Right lobe of liver (tissue), 6 donors: ENCODE measurements at regions not wholly inside any gene's neighbourhood (a gene's known extent, or its start where the extent isn't known, plus 50 kb on each side); places are given as distances from the start of the nearest gene placed in this dataset.

Experiments
- ATAC-seq, 4 donors: fragments of 200-7000 bp; cut with Tn5 transposase; one replicate each; pipeline ENCODE4 v1.9.1; 2020; ENCODE audit warnings: mild to moderate bottlenecking in 4 of 4, moderate library complexity in 4 of 4
- DNase-seq, 3 donors: peaks; one replicate each; pipeline ENCODE4 v3.0.0-alpha.2; 2020
- H3K27ac ChIP-seq, 3 donors: fragments of 200-600 bp; one replicate each; pipeline ENCODE4 v1.8.0; 2022
- H3K27me3 ChIP-seq, 2 donors: fragments of 200-600 bp; one replicate each; pipeline ENCODE4 v1.8.0; 2022
- H3K36me3 ChIP-seq, 4 donors: fragments of 200-600 bp; sonication (generic) in 1 of 4; one replicate each; pipeline versions ENCODE4 v1.5.1 to v1.8.0; 2017 to 2022; ENCODE audit warnings: control low read depth in 1 of 4
- H3K4me1 ChIP-seq, 4 donors: fragments of 200-600 bp; sonication (generic) in 1 of 4; one replicate each; pipeline versions ENCODE4 v1.5.1 to v1.8.0; 2017 to 2022; ENCODE audit warnings: control low read depth in 1 of 4
- H3K4me3 ChIP-seq, 3 donors: fragments of 200-600 bp; one replicate each; pipeline ENCODE4 v1.8.0; 2022
- H3K9me3 ChIP-seq, 4 donors: fragments of 200-600 bp; sonication (generic) in 1 of 4; one replicate each; pipeline versions ENCODE4 v1.5.1 to v1.8.0; 2017 to 2022; ENCODE audit warnings: control low read depth in 1 of 4
- POLR2A ChIP-seq: fragments of 450-650 bp; IDR thresholded peaks from one replicate; pipeline ENCODE4 v1.6.1; 2017; ENCODE audit warnings: antibody characterized with exemption, mild to moderate bottlenecking
- WGBS: methylation state at CpG from one replicate; pipeline ENCODE4 v1.1.6; 2018; ENCODE audit warnings: low coverage, low lambda C conversion rate; ENCODE audit not compliant: insufficient coverage; ENCODE audit errors: missing lambda C conversion rate; 5-methylcytosine and 5-hydroxymethylcytosine counted together
- intact Hi-C, 2 donors: fragments of 100-400 bp; cut with DNase I; formaldehyde crosslinking; loops; one replicate each; pipeline versions ENCODE4 v1.11.2 to v1.14.1; 2022
- TF ChIP-seq, protein P1 (sequence below), 4 donors: fragments of 200-600 bp in 3 of 4; fragments of 450-650 bp in 1 of 4; IDR thresholded peaks; one replicate each; pipeline versions ENCODE4 v1.5.1 to v1.8.0; 2016 to 2022; ENCODE audit warnings: antibody characterized with exemption in 4 of 4, mild to moderate bottlenecking in 2 of 4
- donor health status: DM: no; HTN: yes; CAD: no.
- donor health status: DM: no; HTN: no; CAD: no.
- donor health status: DM: no; HTN: no; CAD: no.
- donor health status: DM: no; HTN: yes; CAD: no.
- donor health status: DM: no; HTN: yes; CAD: no.

- WGBS = 13% methylated on average over 1 of the region's 1 CpG
- TF ChIP-seq, protein P1, sequence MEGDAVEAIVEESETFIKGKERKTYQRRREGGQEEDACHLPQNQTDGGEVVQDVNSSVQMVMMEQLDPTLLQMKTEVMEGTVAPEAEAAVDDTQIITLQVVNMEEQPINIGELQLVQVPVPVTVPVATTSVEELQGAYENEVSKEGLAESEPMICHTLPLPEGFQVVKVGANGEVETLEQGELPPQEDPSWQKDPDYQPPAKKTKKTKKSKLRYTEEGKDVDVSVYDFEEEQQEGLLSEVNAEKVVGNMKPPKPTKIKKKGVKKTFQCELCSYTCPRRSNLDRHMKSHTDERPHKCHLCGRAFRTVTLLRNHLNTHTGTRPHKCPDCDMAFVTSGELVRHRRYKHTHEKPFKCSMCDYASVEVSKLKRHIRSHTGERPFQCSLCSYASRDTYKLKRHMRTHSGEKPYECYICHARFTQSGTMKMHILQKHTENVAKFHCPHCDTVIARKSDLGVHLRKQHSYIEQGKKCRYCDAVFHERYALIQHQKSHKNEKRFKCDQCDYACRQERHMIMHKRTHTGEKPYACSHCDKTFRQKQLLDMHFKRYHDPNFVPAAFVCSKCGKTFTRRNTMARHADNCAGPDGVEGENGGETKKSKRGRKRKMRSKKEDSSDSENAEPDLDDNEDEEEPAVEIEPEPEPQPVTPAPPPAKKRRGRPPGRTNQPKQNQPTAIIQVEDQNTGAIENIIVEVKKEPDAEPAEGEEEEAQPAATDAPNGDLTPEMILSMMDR (IDR thresholded peaks at IDR 0.05) = no peak
- no peak for TF ChIP-seq POLR2A
- ATAC-seq (no peak), DNase-seq (no peak)
- H3K4me1 ChIP-seq = no peaks in the 10 kb centered on the region
- intact Hi-C loops = no loop called here
- H3K27ac ChIP-seq = no peak overlapping the region
- no peaks in the 10 kb centered on the region for H3K36me3 ChIP-seq
- no peak overlapping the region for H3K4me3 ChIP-seq
- no peaks in the 10 kb centered on the region for H3K27me3 ChIP-seq
- H3K9me3 ChIP-seq = no peaks in the 10 kb centered on the region
These were observed 1456.1 kb upstream of the IGFBP7 start for GRCh38 chr4:58566260-58566659.

DNA sequence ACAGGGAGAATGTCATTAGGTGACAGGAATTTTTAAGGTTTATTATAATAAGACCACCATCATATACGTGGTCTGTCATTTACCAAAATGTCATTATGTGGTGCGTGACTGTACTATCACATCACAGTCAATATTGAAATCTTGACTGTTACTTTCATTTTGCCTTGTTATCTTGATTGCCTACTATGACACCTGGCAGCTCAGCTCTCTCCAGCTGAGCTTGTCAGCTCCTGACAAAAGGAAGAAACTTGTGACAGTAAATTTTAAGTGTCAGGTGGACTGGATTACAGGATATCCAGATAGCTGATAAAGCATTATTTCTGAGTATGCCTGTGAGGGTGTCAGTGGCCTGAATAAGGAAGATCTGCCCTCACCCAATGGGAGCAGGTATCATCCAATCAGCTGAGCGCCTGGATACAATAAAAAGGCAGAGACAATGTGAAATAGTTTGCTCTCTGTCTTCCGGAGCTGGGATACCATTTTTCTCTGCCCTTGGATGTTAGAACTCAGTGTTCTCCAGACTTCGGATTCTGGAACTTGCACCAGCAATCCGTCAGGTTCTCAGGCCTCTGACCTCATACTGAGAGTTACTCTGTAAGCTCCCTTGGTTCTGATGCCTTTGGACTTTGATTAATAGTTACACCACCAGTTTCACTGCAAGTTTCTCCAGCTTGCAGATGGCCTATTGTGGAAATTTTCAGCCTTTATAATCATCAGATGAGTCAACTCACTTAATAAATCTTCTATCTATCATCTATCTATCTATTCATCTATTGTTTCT lies 1454.7 kb upstream of the IGFBP7 start:
- DNase-seq (no peak), ATAC-seq (no peak)
- Histone ChIP-seq H3K9me3 (no peaks in the 10 kb centered on the region), H3K4me3 (no peak overlapping the region), H3K27ac (no peak overlapping the region), H3K4me1 (no peaks in the 10 kb centered on the region), H3K36me3 (no peaks in the 10 kb centered on the region), H3K27me3 (no peaks in the 10 kb centered on the region)
- TF ChIP-seq, protein P1 (IDR thresholded peaks at IDR 0.05) = no peak
- TF ChIP-seq POLR2A = no peak
- 34% methylated on average over 6 of the region's 6 CpGs for WGBS
- intact Hi-C loops = no loop called here

GRCh38 chr4:58561170-58561569 lies 1451.0 kb upstream of the IGFBP7 start:
- no peak overlapping the region for H3K27ac ChIP-seq
- no peak for TF ChIP-seq POLR2A
- TF ChIP-seq, protein P1 (IDR thresholded peaks at IDR 0.05) = no peak
- DNase-seq (no peak), ATAC-seq (no peak)
- no peaks in the 10 kb centered on the region for H3K27me3 ChIP-seq
- H3K36me3 ChIP-seq = no peaks in the 10 kb centered on the region
- intact Hi-C loops = no loop called here
- no peaks in the 10 kb centered on the region for H3K4me1 ChIP-seq
- no peaks in the 10 kb centered on the region for H3K9me3 ChIP-seq
- WGBS = 24% methylated on average over 1 of the region's 1 CpG
- H3K4me3 ChIP-seq = no peak overlapping the region

DNA sequence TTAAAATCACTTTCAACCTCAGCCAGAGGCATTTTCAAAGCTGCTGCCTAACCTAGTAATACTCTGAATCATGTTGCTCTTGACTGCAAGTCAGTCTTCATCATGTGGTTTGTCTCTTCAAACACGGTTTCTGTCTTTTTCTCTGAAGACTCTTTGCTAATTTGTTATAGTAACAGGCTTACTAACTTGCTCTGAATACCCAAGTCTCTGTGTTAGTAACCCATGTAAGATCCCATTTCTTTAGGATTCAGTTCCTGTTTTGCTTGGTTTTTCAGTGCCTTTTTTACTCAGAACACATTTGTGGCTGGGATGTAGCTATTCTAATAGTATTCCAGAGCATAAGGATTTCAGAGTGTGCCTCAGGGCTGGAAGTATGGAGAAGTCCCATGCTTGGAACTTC lies 1450.6 kb upstream of the IGFBP7 start:
- TF ChIP-seq, protein P1 (IDR thresholded peaks at IDR 0.05) = no peak
- TF ChIP-seq POLR2A = no peak
- Histone ChIP-seq H3K4me3 (no peak overlapping the region), H3K4me1 (no peaks in the 10 kb centered on the region), H3K27ac (no peak overlapping the region), H3K9me3 (no peaks in the 10 kb centered on the region), H3K36me3 (no peaks in the 10 kb centered on the region), H3K27me3 (no peaks in the 10 kb centered on the region)
- intact Hi-C loops = no loop called here
- DNase-seq (no peak), ATAC-seq (no peak)
- 0% methylated on average over 1 of the region's 1 CpG for WGBS
